Body of pancreas (tissue), 4 donors: ENCODE measurements at regions not wholly inside any gene's neighbourhood (a gene's known extent, or its start where the extent isn't known, plus 50 kb on each side); places are given as distances from the start of the nearest gene placed in this dataset.

Experiments used
- POLR2A ChIP-seq, 3 donors: fragments of 450-650 bp; IDR thresholded peaks; one replicate each; pipeline ENCODE4 v1.6.1; 2016; ENCODE audit warnings: antibody characterized with exemption in 3 of 3, mild to moderate bottlenecking in 2 of 3
- TF ChIP-seq, protein P1 (sequence below), 7 experiments: fragments of 450-650 bp in 4 of 7; fragments of 200-600 bp in 3 of 7; sonication (generic) in 3 of 7; IDR thresholded peaks; one replicate each; pipeline ENCODE4 v1.5.1; 2016 to 2019; ENCODE audit warnings: antibody characterized with exemption in 7 of 7

DNA sequence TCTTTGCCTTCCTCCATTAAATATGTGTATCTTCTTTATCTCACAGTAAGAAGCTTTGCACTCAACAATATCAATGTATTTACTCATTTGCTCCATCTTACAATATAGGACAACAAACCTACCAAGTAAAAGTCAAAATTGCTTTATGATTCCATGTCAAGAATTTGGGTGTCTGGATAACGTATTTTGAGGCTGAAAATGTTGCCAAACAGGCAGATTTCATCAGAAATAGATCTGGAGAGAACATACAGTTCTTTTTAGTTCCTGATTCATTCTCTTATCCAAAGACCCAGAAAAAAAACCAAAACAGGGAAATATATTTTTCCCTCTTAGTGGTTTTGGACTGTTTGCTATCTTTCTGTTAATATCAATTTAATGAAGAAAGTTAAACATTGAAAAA lies 621.1 kb downstream of the STK39 start:
- TF ChIP-seq, protein P1, sequence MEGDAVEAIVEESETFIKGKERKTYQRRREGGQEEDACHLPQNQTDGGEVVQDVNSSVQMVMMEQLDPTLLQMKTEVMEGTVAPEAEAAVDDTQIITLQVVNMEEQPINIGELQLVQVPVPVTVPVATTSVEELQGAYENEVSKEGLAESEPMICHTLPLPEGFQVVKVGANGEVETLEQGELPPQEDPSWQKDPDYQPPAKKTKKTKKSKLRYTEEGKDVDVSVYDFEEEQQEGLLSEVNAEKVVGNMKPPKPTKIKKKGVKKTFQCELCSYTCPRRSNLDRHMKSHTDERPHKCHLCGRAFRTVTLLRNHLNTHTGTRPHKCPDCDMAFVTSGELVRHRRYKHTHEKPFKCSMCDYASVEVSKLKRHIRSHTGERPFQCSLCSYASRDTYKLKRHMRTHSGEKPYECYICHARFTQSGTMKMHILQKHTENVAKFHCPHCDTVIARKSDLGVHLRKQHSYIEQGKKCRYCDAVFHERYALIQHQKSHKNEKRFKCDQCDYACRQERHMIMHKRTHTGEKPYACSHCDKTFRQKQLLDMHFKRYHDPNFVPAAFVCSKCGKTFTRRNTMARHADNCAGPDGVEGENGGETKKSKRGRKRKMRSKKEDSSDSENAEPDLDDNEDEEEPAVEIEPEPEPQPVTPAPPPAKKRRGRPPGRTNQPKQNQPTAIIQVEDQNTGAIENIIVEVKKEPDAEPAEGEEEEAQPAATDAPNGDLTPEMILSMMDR (IDR thresholded peaks at IDR 0.05) = no peak
- no peak for TF ChIP-seq POLR2A (IDR thresholded peaks at IDR 0.05)
